ENCODE measurements at regions not wholly inside any gene's neighbourhood (a gene's known extent, or its start where the extent isn't known, plus 50 kb on each side); places are given as distances from the start of the nearest gene placed in this dataset.

- no peaks in the 10 kb centered on the region for H3K4me1 ChIP-seq (ENCODE audit: control insufficient read depth, insufficient read depth, low read length, poor library complexity, severe bottlenecking)
- Mint-ChIP-seq H3K27ac (no peak overlapping the region), H3K27me3 (no peaks in the 10 kb centered on the region), H3K9me3 (peaks cover 0 to 20% (median 9%) of the 10 kb centered on the region in 7 donors), H3K36me3 (no peaks in the 10 kb centered on the region), H3K4me3 (no peak overlapping the region), H3K4me1 (no peaks in the 10 kb centered on the region)
- DNase-seq (no peak), ATAC-seq (ENCODE audit: low read depth in 2 of 2) (no peak)
- no peaks in the 10 kb centered on the region for H3K36me3 ChIP-seq (ENCODE audit: control insufficient read depth, insufficient read depth, low read length)
- H3K9me3 ChIP-seq (ENCODE audit: control insufficient read depth in 2 of 2, low read length in 2 of 2), result no peaks in the 10 kb centered on the region
- H3K27me3 ChIP-seq (ENCODE audit: control insufficient read depth, insufficient read depth, low read length), result no peaks in the 10 kb centered on the region
- H3K27ac ChIP-seq (ENCODE audit: insufficient read depth, low read length, poor library complexity, severe bottlenecking), result no peak overlapping the region
- no peak overlapping the region for H3K4me3 ChIP-seq (ENCODE audit: low read depth, low read length)
Observed at GRCh38 chr17:70881093-70881492, 711.8 kb downstream of the KCNJ2 start.

- H3K9me3 Mint-ChIP-seq, result peaks cover 0 to 19% (median 9%) of the 10 kb centered on the region in 7 donors
- no peaks in the 10 kb centered on the region for H3K4me1 Mint-ChIP-seq
- H3K36me3 Mint-ChIP-seq, result no peaks in the 10 kb centered on the region
- H3K4me3 Mint-ChIP-seq, result no peak overlapping the region
- H3K27me3 ChIP-seq (ENCODE audit: control insufficient read depth, insufficient read depth, low read length), result no peaks in the 10 kb centered on the region
- no peak for DNase-seq
- no peaks in the 10 kb centered on the region for H3K27me3 Mint-ChIP-seq
- no peaks in the 10 kb centered on the region for H3K36me3 ChIP-seq (ENCODE audit: control insufficient read depth, insufficient read depth, low read length)
- no peak for ATAC-seq (ENCODE audit: low read depth in 2 of 2)
- H3K4me1 ChIP-seq (ENCODE audit: control insufficient read depth, insufficient read depth, low read length, poor library complexity, severe bottlenecking), result no peaks in the 10 kb centered on the region
- no peak overlapping the region for H3K27ac ChIP-seq (ENCODE audit: insufficient read depth, low read length, poor library complexity, severe bottlenecking)
- H3K4me3 ChIP-seq (ENCODE audit: low read depth, low read length), result no peak overlapping the region
- no peak overlapping the region for H3K27ac Mint-ChIP-seq
- no peaks in the 10 kb centered on the region for H3K9me3 ChIP-seq (ENCODE audit: control insufficient read depth in 2 of 2, low read length in 2 of 2)
Observed at GRCh38 chr17:70882504-70882903, 713.2 kb downstream of the KCNJ2 start.

GRCh38 chr17:70886648-70887047, 717.3 kb downstream of the KCNJ2 start:
- no peak overlapping the region for H3K27ac Mint-ChIP-seq

DNA sequence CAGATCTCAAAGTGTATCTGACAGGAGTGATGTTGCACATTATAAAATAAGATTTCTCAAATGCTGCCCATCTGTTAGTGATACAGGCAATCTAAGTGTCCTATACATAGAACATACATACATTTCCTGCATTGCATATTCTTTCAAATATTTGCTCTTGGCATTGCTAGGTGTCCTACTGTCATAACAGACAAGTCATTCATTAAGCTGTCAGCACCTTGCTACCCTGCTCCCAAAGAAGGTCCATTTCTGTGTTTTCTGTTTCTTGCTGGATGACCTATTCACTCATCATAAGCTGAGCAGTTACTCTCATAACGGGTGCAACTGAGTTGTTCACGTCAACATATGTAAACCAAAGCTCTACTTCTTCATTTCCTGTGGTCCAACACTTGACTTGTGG, 719.0 kb downstream of the KCNJ2 start:
- H3K27ac Mint-ChIP-seq, result no peak overlapping the region
- Histone ChIP-seq H3K9me3 (ENCODE audit: control insufficient read depth in 2 of 2, low read length in 2 of 2) (no peaks in the 10 kb centered on the region), H3K4me3 (ENCODE audit: low read depth, low read length) (no peak overlapping the region), H3K27me3 (ENCODE audit: control insufficient read depth, insufficient read depth, low read length) (no peaks in the 10 kb centered on the region), H3K36me3 (ENCODE audit: control insufficient read depth, insufficient read depth, low read length) (no peaks in the 10 kb centered on the region), H3K27ac (ENCODE audit: insufficient read depth, low read length, poor library complexity, severe bottlenecking) (no peak overlapping the region), H3K4me1 (ENCODE audit: control insufficient read depth, insufficient read depth, low read length, poor library complexity, severe bottlenecking) (no peaks in the 10 kb centered on the region)
- no peaks in the 10 kb centered on the region for H3K27me3 Mint-ChIP-seq
- DNase-seq, result no peak
- H3K36me3 Mint-ChIP-seq, result no peaks in the 10 kb centered on the region
- H3K4me3 Mint-ChIP-seq, result no peak overlapping the region
- no peaks in the 10 kb centered on the region for H3K4me1 Mint-ChIP-seq
- ATAC-seq (ENCODE audit: low read depth in 2 of 2), result no peak
- H3K9me3 Mint-ChIP-seq, result peaks cover 0 to 9% (median 5%) of the 10 kb centered on the region in 7 donors

More at GRCh38 chr17:70886648-70887047, 717.3 kb downstream of the KCNJ2 start:
- no peaks in the 10 kb centered on the region for H3K9me3 ChIP-seq (ENCODE audit: control insufficient read depth in 2 of 2, low read length in 2 of 2)
- ATAC-seq (ENCODE audit: low read depth in 2 of 2) (no peak), DNase-seq (no peak)
- H3K4me1 ChIP-seq (ENCODE audit: control insufficient read depth, insufficient read depth, low read length, poor library complexity, severe bottlenecking), result no peaks in the 10 kb centered on the region
- Mint-ChIP-seq H3K4me1 (no peaks in the 10 kb centered on the region), H3K4me3 (no peak overlapping the region), H3K27me3 (no peaks in the 10 kb centered on the region), H3K36me3 (no peaks in the 10 kb centered on the region), H3K9me3 (peaks cover 0 to 14% (median 9%) of the 10 kb centered on the region in 7 donors)
- H3K27ac ChIP-seq (ENCODE audit: insufficient read depth, low read length, poor library complexity, severe bottlenecking), result no peak overlapping the region
- H3K36me3 ChIP-seq (ENCODE audit: control insufficient read depth, insufficient read depth, low read length), result no peaks in the 10 kb centered on the region
- H3K27me3 ChIP-seq (ENCODE audit: control insufficient read depth, insufficient read depth, low read length), result no peaks in the 10 kb centered on the region
- H3K4me3 ChIP-seq (ENCODE audit: low read depth, low read length), result no peak overlapping the region

- Mint-ChIP-seq H3K9me3 (peaks cover 0 to 10% (median 6%) of the 10 kb centered on the region in 7 donors), H3K4me3 (no peak overlapping the region), H3K36me3 (no peaks in the 10 kb centered on the region), H3K4me1 (no peaks in the 10 kb centered on the region), H3K27me3 (no peaks in the 10 kb centered on the region), H3K27ac (no peak overlapping the region)
- H3K27me3 ChIP-seq (ENCODE audit: control insufficient read depth, insufficient read depth, low read length), result no peaks in the 10 kb centered on the region
- no peak overlapping the region for H3K27ac ChIP-seq (ENCODE audit: insufficient read depth, low read length, poor library complexity, severe bottlenecking)
- no peaks in the 10 kb centered on the region for H3K4me1 ChIP-seq (ENCODE audit: control insufficient read depth, insufficient read depth, low read length, poor library complexity, severe bottlenecking)
- DNase-seq (no peak), ATAC-seq (ENCODE audit: low read depth in 2 of 2) (no peak)
- H3K9me3 ChIP-seq (ENCODE audit: control insufficient read depth in 2 of 2, low read length in 2 of 2), result no peaks in the 10 kb centered on the region
- no peak overlapping the region for H3K4me3 ChIP-seq (ENCODE audit: low read depth, low read length)
- no peaks in the 10 kb centered on the region for H3K36me3 ChIP-seq (ENCODE audit: control insufficient read depth, insufficient read depth, low read length)
Observed at GRCh38 chr17:70891306-70891705, 722.0 kb downstream of the KCNJ2 start.

- no peaks in the 10 kb centered on the region for H3K27me3 ChIP-seq (ENCODE audit: control insufficient read depth, insufficient read depth, low read length)
- no peak for DNase-seq
- Mint-ChIP-seq H3K27me3 (no peaks in the 10 kb centered on the region), H3K36me3 (no peaks in the 10 kb centered on the region), H3K9me3 (peaks cover 0 to 14% (median 2%) of the 10 kb centered on the region in 7 donors), H3K27ac (peak overlapping the region in 1 of 3 donors; percentile 57), H3K4me1 (no peaks in the 10 kb centered on the region), H3K4me3 (no peak overlapping the region)
- H3K27ac ChIP-seq (ENCODE audit: insufficient read depth, low read length, poor library complexity, severe bottlenecking), result no peak overlapping the region
- no peaks in the 10 kb centered on the region for H3K36me3 ChIP-seq (ENCODE audit: control insufficient read depth, insufficient read depth, low read length)
- H3K4me3 ChIP-seq (ENCODE audit: low read depth, low read length), result no peak overlapping the region
- H3K9me3 ChIP-seq (ENCODE audit: control insufficient read depth in 2 of 2, low read length in 2 of 2), result no peaks in the 10 kb centered on the region
- no peak for ATAC-seq (ENCODE audit: low read depth in 2 of 2)
- H3K4me1 ChIP-seq (ENCODE audit: control insufficient read depth, insufficient read depth, low read length, poor library complexity, severe bottlenecking), result no peaks in the 10 kb centered on the region
Observed at GRCh38 chr17:70892527-70892926, 723.2 kb downstream of the KCNJ2 start.

GRCh38 chr17:70896843-70897242, 727.5 kb downstream of the KCNJ2 start:
- Mint-ChIP-seq H3K27ac (no peak overlapping the region), H3K9me3 (peaks cover 0 to 29% (median 6%) of the 10 kb centered on the region in 7 donors), H3K4me3 (no peak overlapping the region), H3K27me3 (no peaks in the 10 kb centered on the region), H3K4me1 (no peaks in the 10 kb centered on the region), H3K36me3 (no peaks in the 10 kb centered on the region)
- H3K27me3 ChIP-seq (ENCODE audit: control insufficient read depth, insufficient read depth, low read length), result no peaks in the 10 kb centered on the region
- ATAC-seq (ENCODE audit: low read depth in 2 of 2) (no peak), DNase-seq (no peak)
- H3K9me3 ChIP-seq (ENCODE audit: control insufficient read depth in 2 of 2, low read length in 2 of 2), result no peaks in the 10 kb centered on the region
- no peaks in the 10 kb centered on the region for H3K4me1 ChIP-seq (ENCODE audit: control insufficient read depth, insufficient read depth, low read length, poor library complexity, severe bottlenecking)
- H3K36me3 ChIP-seq (ENCODE audit: control insufficient read depth, insufficient read depth, low read length), result no peaks in the 10 kb centered on the region
- H3K27ac ChIP-seq (ENCODE audit: insufficient read depth, low read length, poor library complexity, severe bottlenecking), result no peak overlapping the region
- H3K4me3 ChIP-seq (ENCODE audit: low read depth, low read length), result no peak overlapping the region

- Mint-ChIP-seq H3K4me1 (no peaks in the 10 kb centered on the region), H3K36me3 (no peaks in the 10 kb centered on the region), H3K27me3 (no peaks in the 10 kb centered on the region), H3K27ac (no peak overlapping the region), H3K4me3 (no peak overlapping the region), H3K9me3 (peaks cover 0 to 33% (median 5%) of the 10 kb centered on the region in 7 donors)
- no peak for ATAC-seq (ENCODE audit: low read depth in 2 of 2)
- DNase-seq, result no peak
- Histone ChIP-seq H3K4me1 (ENCODE audit: control insufficient read depth, insufficient read depth, low read length, poor library complexity, severe bottlenecking) (no peaks in the 10 kb centered on the region), H3K9me3 (ENCODE audit: control insufficient read depth in 2 of 2, low read length in 2 of 2) (no peaks in the 10 kb centered on the region), H3K36me3 (ENCODE audit: control insufficient read depth, insufficient read depth, low read length) (no peaks in the 10 kb centered on the region), H3K4me3 (ENCODE audit: low read depth, low read length) (no peak overlapping the region), H3K27me3 (ENCODE audit: control insufficient read depth, insufficient read depth, low read length) (no peaks in the 10 kb centered on the region), H3K27ac (ENCODE audit: insufficient read depth, low read length, poor library complexity, severe bottlenecking) (no peak overlapping the region)
Observed at GRCh38 chr17:70897446-70897845, 728.1 kb downstream of the KCNJ2 start.
